ENCODE measurements at regions not wholly inside any gene's neighbourhood (a gene's known extent, or its start where the extent isn't known, plus 50 kb on each side); places are given as distances from the start of the nearest gene placed in this dataset.

- BruUV-seq (replicated peaks) = no TSS peak
- Histone ChIP-seq H3F3A (ENCODE audit: low read length, unreplicated experiment) (no peaks in the 10 kb centered on the region), H3K9me2 (replicated peaks; ENCODE audit: low read length) (no peaks in the 10 kb centered on the region), H3K4me2 (ENCODE audit: low read length) (no peak overlapping the region), H3K4me3 (ENCODE audit: low read length) (no peak overlapping the region), H3K9ac (ENCODE audit: low read length) (no peak overlapping the region), H3K36me3 (ENCODE audit: low read depth, low read length) (no peaks in the 10 kb centered on the region), H3K27me3 (ENCODE audit: low read length) (no peaks in the 10 kb centered on the region), H2AFZ (ENCODE audit: low read length) (no peak overlapping the region), H3K4me1 (ENCODE audit: insufficient read depth, low read length) (peaks cover 6% of the 10 kb centered on the region; the same call in 1 of the 2 replicates), H3K9me3 (ENCODE audit: low read length) (no peaks in the 10 kb centered on the region), H4K20me1 (ENCODE audit: low read length) (no peaks in the 10 kb centered on the region), H3K27ac (ENCODE audit: low read length) (no peak overlapping the region), H3K79me2 (ENCODE audit: low read length) (no peaks in the 10 kb centered on the region)
- DNase-seq (peak; percentile 32), ATAC-seq (peak; percentile 15; the same call in 1 of the 2 replicates)
- ChIA-PET CTCF (no interaction called here), POLR2A (ENCODE audit: unreplicated experiment) (no interaction called here)
- no peak for TF ChIP-seq EZH2phosphoT487 (IDR thresholded peaks at IDR 0.05; ENCODE audit: borderline replicate concordance, low read length)
- TF ChIP-seq CTCF (conservative IDR thresholded peaks at IDR 0.05; ENCODE audit: low read depth, low read length) = no peak
- TF ChIP-seq EZH2 (IDR thresholded peaks at IDR 0.05; ENCODE audit: low read length, unreplicated experiment) = no peak
- intact Hi-C loops (cut with micrococcal nuclease) = no loop called here
Measured at GRCh38 chr1:219372916-219373615, 199.4 kb downstream of the LYPLAL1 start.

- H3K27me3 ChIP-seq (ENCODE audit: low read length) = no peaks in the 10 kb centered on the region
- DNase-seq = no peak
- intact Hi-C loops (cut with micrococcal nuclease) = no loop called here
- no peak for TF ChIP-seq EZH2 (IDR thresholded peaks at IDR 0.05; ENCODE audit: low read length, unreplicated experiment)
- TF ChIP-seq CTCF (conservative IDR thresholded peaks at IDR 0.05; ENCODE audit: low read depth, low read length) = no peak
- TF ChIP-seq EZH2phosphoT487 (IDR thresholded peaks at IDR 0.05; ENCODE audit: borderline replicate concordance, low read length) = no peak
- H3K4me2 ChIP-seq (ENCODE audit: low read length) = no peak overlapping the region
- H3K9me2 ChIP-seq (replicated peaks; ENCODE audit: low read length) = no peaks in the 10 kb centered on the region
- no peak overlapping the region for H3K27ac ChIP-seq (ENCODE audit: low read length)
- H3K79me2 ChIP-seq (ENCODE audit: low read length) = no peaks in the 10 kb centered on the region
- H3K9me3 ChIP-seq (ENCODE audit: low read length) = no peaks in the 10 kb centered on the region
- no TSS peak for BruUV-seq (replicated peaks)
- CTCF ChIA-PET = no interaction called here
- POLR2A ChIA-PET (ENCODE audit: unreplicated experiment) = no interaction called here
- H2AFZ ChIP-seq (ENCODE audit: low read length) = no peak overlapping the region
- no peak overlapping the region for H3K4me3 ChIP-seq (ENCODE audit: low read length)
- H3K9ac ChIP-seq (ENCODE audit: low read length) = no peak overlapping the region
- no peaks in the 10 kb centered on the region for H3K36me3 ChIP-seq (ENCODE audit: low read depth, low read length)
- no peaks in the 10 kb centered on the region for H3F3A ChIP-seq (ENCODE audit: low read length, unreplicated experiment)
- H4K20me1 ChIP-seq (ENCODE audit: low read length) = no peaks in the 10 kb centered on the region
- ATAC-seq = no peak
- H3K4me1 ChIP-seq (ENCODE audit: insufficient read depth, low read length) = peaks cover 6% of the 10 kb centered on the region; the same call in 1 of the 2 replicates
Measured at GRCh38 chr1:219371471-219371870, 197.8 kb downstream of the LYPLAL1 start.

- H3K27ac ChIP-seq (ENCODE audit: low read length) = no peak overlapping the region
- H3K4me2 ChIP-seq (ENCODE audit: low read length) = no peak overlapping the region
- H3K4me3 ChIP-seq (ENCODE audit: low read length) = no peak overlapping the region
- no TSS peak for BruUV-seq (replicated peaks)
- 0 out of 2 replicates have a peak, but pooled peaks cover 7% of the 10 kb centered on the region for H3K9me2 ChIP-seq (replicated peaks; ENCODE audit: low read length)
- no peak for ATAC-seq
- CTCF ChIA-PET = no interaction called here
- no peaks in the 10 kb centered on the region for H4K20me1 ChIP-seq (ENCODE audit: low read length)
- H3K79me2 ChIP-seq (ENCODE audit: low read length) = no peaks in the 10 kb centered on the region
- no peaks in the 10 kb centered on the region for H3K36me3 ChIP-seq (ENCODE audit: low read depth, low read length)
- no peaks in the 10 kb centered on the region for H3K27me3 ChIP-seq (ENCODE audit: low read length)
- H2AFZ ChIP-seq (ENCODE audit: low read length) = no peak overlapping the region
- DNase-seq = no peak
- H3K9ac ChIP-seq (ENCODE audit: low read length) = no peak overlapping the region
- POLR2A ChIA-PET (ENCODE audit: unreplicated experiment) = no interaction called here
- intact Hi-C loops (cut with micrococcal nuclease) = no loop called here
- no peaks in the 10 kb centered on the region for H3F3A ChIP-seq (ENCODE audit: low read length, unreplicated experiment)
- TF ChIP-seq CTCF (conservative IDR thresholded peaks at IDR 0.05; ENCODE audit: low read depth, low read length) (no peak), EZH2 (IDR thresholded peaks at IDR 0.05; ENCODE audit: low read length, unreplicated experiment) (no peak), EZH2phosphoT487 (IDR thresholded peaks at IDR 0.05; ENCODE audit: borderline replicate concordance, low read length) (no peak)
- H3K9me3 ChIP-seq (ENCODE audit: low read length) = no peaks in the 10 kb centered on the region
- peaks cover 6% of the 10 kb centered on the region; the same call in 1 of the 2 replicates for H3K4me1 ChIP-seq (ENCODE audit: insufficient read depth, low read length)
Measured at GRCh38 chr1:219367496-219367895, 193.8 kb downstream of the LYPLAL1 start.

All from PC-3 (cell line).